ENCODE measurements at regions not wholly inside any gene's neighbourhood (a gene's known extent, or its start where the extent isn't known, plus 50 kb on each side); places are given as distances from the start of the nearest gene placed in this dataset.

DNA sequence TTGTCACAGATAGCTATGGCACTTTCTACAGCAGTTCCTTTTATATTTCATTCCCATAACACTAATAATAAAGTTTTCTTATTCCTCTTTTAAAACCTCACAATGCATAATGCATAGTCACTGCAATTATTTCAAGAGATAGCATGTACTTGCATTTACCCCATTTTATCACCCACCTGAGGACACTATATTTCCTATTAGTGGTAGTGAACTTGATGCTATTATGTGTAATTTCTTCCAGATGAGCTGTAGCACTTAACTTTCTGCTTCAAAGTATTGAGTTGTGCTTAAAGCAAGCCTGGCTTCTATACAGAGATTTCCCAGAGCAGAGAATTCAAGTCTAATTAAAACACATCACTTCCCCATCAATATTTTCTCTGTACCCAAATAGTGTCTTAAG is 461.1 kb downstream of the HTR7 start:
- TF ChIP-seq, protein P1, sequence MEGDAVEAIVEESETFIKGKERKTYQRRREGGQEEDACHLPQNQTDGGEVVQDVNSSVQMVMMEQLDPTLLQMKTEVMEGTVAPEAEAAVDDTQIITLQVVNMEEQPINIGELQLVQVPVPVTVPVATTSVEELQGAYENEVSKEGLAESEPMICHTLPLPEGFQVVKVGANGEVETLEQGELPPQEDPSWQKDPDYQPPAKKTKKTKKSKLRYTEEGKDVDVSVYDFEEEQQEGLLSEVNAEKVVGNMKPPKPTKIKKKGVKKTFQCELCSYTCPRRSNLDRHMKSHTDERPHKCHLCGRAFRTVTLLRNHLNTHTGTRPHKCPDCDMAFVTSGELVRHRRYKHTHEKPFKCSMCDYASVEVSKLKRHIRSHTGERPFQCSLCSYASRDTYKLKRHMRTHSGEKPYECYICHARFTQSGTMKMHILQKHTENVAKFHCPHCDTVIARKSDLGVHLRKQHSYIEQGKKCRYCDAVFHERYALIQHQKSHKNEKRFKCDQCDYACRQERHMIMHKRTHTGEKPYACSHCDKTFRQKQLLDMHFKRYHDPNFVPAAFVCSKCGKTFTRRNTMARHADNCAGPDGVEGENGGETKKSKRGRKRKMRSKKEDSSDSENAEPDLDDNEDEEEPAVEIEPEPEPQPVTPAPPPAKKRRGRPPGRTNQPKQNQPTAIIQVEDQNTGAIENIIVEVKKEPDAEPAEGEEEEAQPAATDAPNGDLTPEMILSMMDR (IDR thresholded peaks at IDR 0.05; ENCODE audit: low read length), result no peak
- TF ChIP-seq EZH2 (optimal IDR thresholded peaks at IDR 0.05; ENCODE audit: low read depth, low read length) (no peak), EZH2phosphoT487 (IDR thresholded peaks at IDR 0.05; ENCODE audit: low read length) (no peak)

All from MM.1S (cell line).